Astrocyte of the cerebellum (primary cell): ENCODE measurements at regions not wholly inside any gene's neighbourhood (a gene's known extent, or its start where the extent isn't known, plus 50 kb on each side); places are given as distances from the start of the nearest gene placed in this dataset.

Experiments used
- DNase-seq: peaks from one replicate; pipeline ENCODE4 v3.0.0-alpha.2; 2011; ENCODE audit warnings: low read depth
- H3K4me3 ChIP-seq: 2 replicates; pipeline ENCODE4 v1.5.1; 2011; ENCODE audit warnings: mild to moderate bottlenecking, low read depth, low read length, moderate library complexity
- CTCF ChIP-seq: IDR thresholded peaks from 2 replicates; pipeline ENCODE4 v1.5.1; 2012; ENCODE audit warnings: low read length, low read depth, moderate library complexity, mild to moderate bottlenecking; ENCODE audit errors: missing control alignments
- in situ Hi-C: cut with HindIII; loops from 2 replicates; pipeline ENCODE4 v1.10.0; 2017; ENCODE audit warnings: low sequenced_read_pairs

- no peak for DNase-seq
- H3K4me3 ChIP-seq, result no peak overlapping the region
- no peak for TF ChIP-seq CTCF
- in situ Hi-C loops, result no loop called here
Measured at GRCh38 chr18:60027397-60027796, 127.6 kb downstream of the PMAIP1 start.

- no peak for TF ChIP-seq CTCF
- DNase-seq, result no peak
- in situ Hi-C loops, result no loop called here
- H3K4me3 ChIP-seq, result no peak overlapping the region
Measured at GRCh38 chr18:60024857-60025256, 125.1 kb downstream of the PMAIP1 start.

GRCh38 chr18:60024345-60024744 lies 124.5 kb downstream of the PMAIP1 start:
- no peak for DNase-seq
- H3K4me3 ChIP-seq, result no peak overlapping the region
- in situ Hi-C loops, result no loop called here
- TF ChIP-seq CTCF, result no peak

GRCh38 chr18:60022671-60023276 lies 123.0 kb downstream of the PMAIP1 start:
- TF ChIP-seq CTCF, result no peak
- DNase-seq, result no peak
- in situ Hi-C loops, result no loop called here
- no peak overlapping the region for H3K4me3 ChIP-seq

- no peak for TF ChIP-seq CTCF
- H3K4me3 ChIP-seq, result no peak overlapping the region
- no peak for DNase-seq
- in situ Hi-C loops, result no loop called here
Measured at GRCh38 chr18:60021556-60021955, 121.8 kb downstream of the PMAIP1 start.

GRCh38 chr18:60020107-60020925 lies 120.5 kb downstream of the PMAIP1 start:
- in situ Hi-C loops, result no loop called here
- TF ChIP-seq CTCF, result no peak
- H3K4me3 ChIP-seq, result no peak overlapping the region
- DNase-seq, result no peak
